Activated naive CD4-positive, alpha-beta T cell treated with anti-CD3 and anti-CD28 coated beads, Interleukin-2, amount 10 ng/mL, durations not matched to agents 7 days and 5 days (primary cell): ENCODE measurements at regions not wholly inside any gene's neighbourhood (a gene's known extent, or its start where the extent isn't known, plus 50 kb on each side); places are given as distances from the start of the nearest gene placed in this dataset.
"Not testable (repeated sequence)": the region's sequence is repeated elsewhere in the genome, so short reads cannot be mapped to it uniquely, and the experiment has no call there.

Experiments
- CTCF ChIA-PET: fragments of 350-600 bp; sonication (Branson Sonifier 250); formaldehyde crosslinking; loops from one replicate; lab custom pipeline; 2021; ENCODE audit warnings: antibody characterized with exemption; lab: Charles Lee
- DNase-seq: peaks from one replicate; pipeline ENCODE4 v3.0.0-alpha.2; 2020
- H3K27ac Mint-ChIP-seq: one replicate; pipeline ENCODE4 v1.8.0; 2021; ENCODE audit warnings: mild to moderate bottlenecking, moderate library complexity, mixed read lengths
- H3K27me3 Mint-ChIP-seq: one replicate; pipeline ENCODE4 v1.8.0; 2021; ENCODE audit warnings: mild to moderate bottlenecking, mixed read lengths
- H3K36me3 Mint-ChIP-seq: one replicate; pipeline ENCODE4 v1.8.0; 2021; ENCODE audit warnings: mixed read lengths
- H3K4me1 Mint-ChIP-seq: one replicate; pipeline ENCODE4 v1.8.0; 2021; ENCODE audit warnings: mixed read lengths
- H3K4me3 Mint-ChIP-seq: one replicate; pipeline ENCODE4 v1.8.0; 2021; ENCODE audit warnings: mild to moderate bottlenecking, moderate library complexity, mixed read lengths
- H3K9me3 Mint-ChIP-seq: one replicate; pipeline ENCODE4 v1.8.0; 2021; ENCODE audit warnings: mixed read lengths

- DNase-seq: no peak
- CTCF ChIA-PET: no interaction called here
- Mint-ChIP-seq H3K4me1 (no peaks in the 10 kb centered on the region), H3K36me3 (no peaks in the 10 kb centered on the region), H3K27me3 (no peaks in the 10 kb centered on the region), H3K27ac (no peak overlapping the region), H3K9me3 (peaks cover 5% of the 10 kb centered on the region), H3K4me3 (no peak overlapping the region)
These were observed 671.6 kb upstream of the SLIT2 start for GRCh38 chr4:19580095-19580494.

- H3K27me3 Mint-ChIP-seq: no peaks in the 10 kb centered on the region
- no peaks in the 10 kb centered on the region for H3K4me1 Mint-ChIP-seq
- peaks cover 5% of the 10 kb centered on the region for H3K9me3 Mint-ChIP-seq
- H3K27ac Mint-ChIP-seq: no peak overlapping the region
- no peaks in the 10 kb centered on the region for H3K36me3 Mint-ChIP-seq
- DNase-seq: no peak
- CTCF ChIA-PET: no interaction called here
- no peak overlapping the region for H3K4me3 Mint-ChIP-seq
These were observed 672.1 kb upstream of the SLIT2 start for GRCh38 chr4:19579608-19580007.

DNA sequence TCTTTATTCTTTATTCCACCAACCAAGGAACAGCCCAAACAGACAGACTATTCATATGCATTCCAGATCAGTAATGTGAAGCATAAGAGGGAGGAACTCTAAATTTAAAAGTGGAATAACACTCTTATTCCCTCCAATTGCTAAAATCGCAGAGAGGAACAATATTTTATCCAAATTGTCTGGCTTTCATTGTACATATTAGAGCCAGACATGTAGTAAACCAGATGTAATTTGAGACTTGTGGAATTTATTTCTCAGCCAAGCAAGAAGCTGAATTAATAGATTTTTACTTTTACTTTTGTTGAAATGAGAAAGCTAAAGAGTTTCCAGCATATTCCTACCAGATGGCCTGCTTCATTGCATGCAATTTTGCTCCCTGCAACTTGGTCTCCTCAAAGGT is 674.6 kb upstream of the SLIT2 start:
- CTCF ChIA-PET: no interaction called here

DNA sequence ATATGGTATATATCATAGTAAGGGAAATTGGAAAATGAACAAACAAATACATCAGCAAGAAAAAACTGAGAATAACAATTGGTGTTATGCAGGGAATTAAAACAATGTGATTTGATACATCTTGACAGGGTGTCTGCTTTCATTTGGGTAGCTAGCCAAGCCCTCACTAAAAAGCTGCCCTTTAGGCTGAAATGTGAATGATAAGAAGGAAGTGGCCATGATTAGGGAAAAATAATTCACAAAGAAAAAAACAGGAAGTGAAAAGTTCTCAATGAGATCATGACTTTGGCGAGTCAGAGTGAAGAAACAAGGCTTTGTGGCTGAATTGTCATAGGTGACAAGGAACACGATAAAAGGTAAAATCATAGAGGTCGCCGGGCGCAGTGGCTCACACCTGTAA is 675.8 kb upstream of the SLIT2 start:
- H3K4me1 Mint-ChIP-seq: no peaks in the 10 kb centered on the region
- DNase-seq: no peak
- H3K36me3 Mint-ChIP-seq: no peaks in the 10 kb centered on the region
- no peak overlapping the region for H3K27ac Mint-ChIP-seq
- H3K9me3 Mint-ChIP-seq: peaks cover 5% of the 10 kb centered on the region
- CTCF ChIA-PET: no interaction called here
- H3K27me3 Mint-ChIP-seq: no peaks in the 10 kb centered on the region
- no peak overlapping the region for H3K4me3 Mint-ChIP-seq

More for the DNA sequence above, 674.6 kb upstream of the SLIT2 start:
- Mint-ChIP-seq H3K36me3 (no peaks in the 10 kb centered on the region), H3K27ac (no peak overlapping the region), H3K4me1 (no peaks in the 10 kb centered on the region), H3K9me3 (peaks cover 5% of the 10 kb centered on the region), H3K4me3 (no peak overlapping the region), H3K27me3 (no peaks in the 10 kb centered on the region)
- no peak for DNase-seq

DNA sequence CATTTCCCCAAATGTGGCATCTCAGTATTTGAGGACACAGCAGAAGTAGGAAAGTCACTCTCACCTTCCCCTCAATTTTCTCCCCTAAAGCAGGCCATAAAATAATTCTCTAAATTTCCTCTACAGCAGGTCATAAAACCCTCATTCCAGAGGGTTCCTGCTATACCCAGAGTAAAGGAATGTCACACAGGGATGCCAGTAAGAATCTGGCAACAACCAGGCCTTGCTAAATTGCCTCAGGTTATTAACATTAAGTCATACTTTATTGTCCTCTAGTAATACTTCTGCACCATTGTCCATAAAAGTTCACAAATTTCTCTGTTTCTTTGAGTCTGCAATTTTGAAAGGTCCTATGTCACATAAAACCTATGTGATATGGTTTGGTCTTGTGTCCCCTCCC is 685.7 kb upstream of the SLIT2 start:
- Mint-ChIP-seq H3K9me3 (peaks cover 9% of the 10 kb centered on the region), H3K27me3 (no peaks in the 10 kb centered on the region), H3K4me3 (no peak overlapping the region), H3K4me1 (no peaks in the 10 kb centered on the region), H3K36me3 (no peaks in the 10 kb centered on the region), H3K27ac (no peak overlapping the region)
- DNase-seq: no peak
- CTCF ChIA-PET: no interaction called here

- CTCF ChIA-PET: no interaction called here
- no peaks in the 10 kb centered on the region for H3K4me1 Mint-ChIP-seq
These were observed 689.2 kb upstream of the SLIT2 start for GRCh38 chr4:19562456-19562855.

DNA sequence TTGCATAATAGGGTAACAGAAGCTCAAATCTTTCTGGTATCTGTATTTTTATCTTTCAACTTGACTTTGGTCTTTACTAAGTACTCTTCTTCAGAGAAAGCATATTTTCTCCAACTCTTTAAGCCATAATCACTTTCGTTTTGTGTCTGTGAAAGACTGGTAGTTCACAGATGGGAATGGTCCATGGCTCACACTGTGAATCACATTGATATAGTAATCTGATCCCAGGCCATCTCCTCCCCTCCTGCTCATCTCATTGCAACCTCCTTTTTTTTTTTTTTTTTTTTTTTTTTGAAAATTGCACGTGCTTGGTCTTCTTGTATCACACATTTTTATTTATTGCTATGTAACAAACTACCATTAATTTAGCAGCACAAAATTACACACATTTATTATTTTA is 694.5 kb upstream of the SLIT2 start:
- H3K36me3 Mint-ChIP-seq: no peaks in the 10 kb centered on the region
- no peak for DNase-seq
- CTCF ChIA-PET: no interaction called here
- no peak overlapping the region for H3K4me3 Mint-ChIP-seq
- no peaks in the 10 kb centered on the region for H3K4me1 Mint-ChIP-seq
- no peaks in the 10 kb centered on the region for H3K27me3 Mint-ChIP-seq
- H3K9me3 Mint-ChIP-seq: peaks cover 13% of the 10 kb centered on the region
- H3K27ac Mint-ChIP-seq: no peak overlapping the region

More at GRCh38 chr4:19562456-19562855, 689.2 kb upstream of the SLIT2 start:
- Mint-ChIP-seq H3K27ac (no peak overlapping the region), H3K36me3 (no peaks in the 10 kb centered on the region), H3K9me3 (peaks cover 13% of the 10 kb centered on the region), H3K4me3 (no peak overlapping the region), H3K27me3 (no peaks in the 10 kb centered on the region)
- no peak for DNase-seq

DNA sequence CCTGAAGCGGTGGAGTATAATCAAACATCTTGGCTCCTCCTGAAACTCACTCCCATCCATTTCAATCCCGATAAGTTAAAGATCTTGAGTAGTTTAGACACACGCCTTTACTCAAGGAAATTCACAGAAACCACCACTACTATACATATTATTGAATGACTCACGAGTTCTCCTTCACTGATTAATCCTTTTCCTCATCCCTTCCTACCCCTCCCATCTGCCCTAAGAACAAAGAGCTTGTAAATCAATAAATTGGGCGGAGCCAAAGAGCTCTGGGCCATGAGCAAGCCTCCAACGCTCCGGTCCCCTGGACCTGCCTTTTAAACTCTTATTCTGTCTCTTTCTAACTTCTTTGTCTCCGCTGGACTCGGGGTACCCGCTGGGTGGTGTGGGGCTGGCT is 695.4 kb upstream of the SLIT2 start:
- H3K27me3 Mint-ChIP-seq, CTCF ChIA-PET, DNase-seq, H3K27ac Mint-ChIP-seq, H3K4me1 Mint-ChIP-seq, H3K36me3 Mint-ChIP-seq, H3K4me3 Mint-ChIP-seq: not testable (repeated sequence)
- H3K9me3 Mint-ChIP-seq: peaks cover 13% of the 10 kb centered on the region

DNA sequence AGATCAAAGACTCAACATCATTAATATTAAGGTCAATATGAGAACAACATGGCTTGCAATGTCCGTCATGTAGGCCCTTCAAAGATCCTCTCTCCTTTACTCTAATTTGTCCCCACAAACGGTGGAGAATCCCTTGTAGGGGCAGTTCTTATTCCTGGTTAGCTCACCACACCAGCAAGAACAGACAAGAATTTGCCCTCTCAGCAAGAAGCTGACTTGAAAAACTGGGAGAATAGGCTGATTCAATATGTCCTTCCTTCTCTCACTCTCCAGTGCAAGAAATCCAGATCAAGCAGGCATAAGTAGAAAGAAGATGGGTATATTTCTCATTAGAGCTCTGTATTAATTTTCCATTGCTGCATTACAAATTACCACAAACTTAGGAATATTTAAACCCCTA is 704.2 kb upstream of the SLIT2 start:
- no peaks in the 10 kb centered on the region for H3K27me3 Mint-ChIP-seq
- no peaks in the 10 kb centered on the region for H3K4me1 Mint-ChIP-seq
- no peak overlapping the region for H3K27ac Mint-ChIP-seq
- no peak overlapping the region for H3K4me3 Mint-ChIP-seq
- no peak for DNase-seq
- H3K9me3 Mint-ChIP-seq: peaks cover 2% of the 10 kb centered on the region
- no peaks in the 10 kb centered on the region for H3K36me3 Mint-ChIP-seq
- CTCF ChIA-PET: no interaction called here

GRCh38 chr4:19544446-19545125 is 707.1 kb upstream of the SLIT2 start:
- H3K36me3 Mint-ChIP-seq: no peaks in the 10 kb centered on the region
- H3K4me3 Mint-ChIP-seq: no peak overlapping the region
- no peak overlapping the region for H3K27ac Mint-ChIP-seq
- no peak for DNase-seq
- no peaks in the 10 kb centered on the region for H3K9me3 Mint-ChIP-seq
- CTCF ChIA-PET: no interaction called here
- H3K27me3 Mint-ChIP-seq: no peaks in the 10 kb centered on the region
- no peaks in the 10 kb centered on the region for H3K4me1 Mint-ChIP-seq

- Mint-ChIP-seq H3K4me1 (no peaks in the 10 kb centered on the region), H3K9me3 (peaks cover 3% of the 10 kb centered on the region), H3K36me3 (no peaks in the 10 kb centered on the region), H3K27me3 (no peaks in the 10 kb centered on the region), H3K27ac (no peak overlapping the region), H3K4me3 (no peak overlapping the region)
- CTCF ChIA-PET: no interaction called here
- DNase-seq: no peak
These were observed 710.7 kb upstream of the SLIT2 start for GRCh38 chr4:19540859-19541540.

DNA sequence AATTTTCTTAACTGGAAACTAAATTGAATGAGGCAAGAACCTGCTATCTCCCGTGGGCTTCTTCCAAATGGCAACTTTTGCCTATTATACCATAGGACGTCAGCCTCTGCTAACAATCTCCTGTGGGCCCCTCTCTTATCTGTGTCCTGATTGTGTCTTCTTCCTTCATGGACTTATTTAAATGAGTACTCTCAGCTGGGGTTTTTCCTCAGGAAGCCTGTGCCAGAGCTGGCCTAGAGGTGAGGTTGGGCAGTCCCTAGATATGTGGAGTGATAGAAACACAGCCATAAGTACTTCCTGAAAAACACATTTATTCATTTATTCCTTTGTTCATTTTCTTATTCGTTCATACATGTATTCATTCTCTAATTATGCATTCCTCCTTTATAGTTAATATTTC is 712.5 kb upstream of the SLIT2 start:
- Mint-ChIP-seq H3K27ac (no peak overlapping the region), H3K27me3 (no peaks in the 10 kb centered on the region), H3K4me1 (no peaks in the 10 kb centered on the region), H3K4me3 (no peak overlapping the region), H3K36me3 (no peaks in the 10 kb centered on the region), H3K9me3 (peaks cover 3% of the 10 kb centered on the region)
- CTCF ChIA-PET: no interaction called here
- peak; percentile 18 for DNase-seq

DNA sequence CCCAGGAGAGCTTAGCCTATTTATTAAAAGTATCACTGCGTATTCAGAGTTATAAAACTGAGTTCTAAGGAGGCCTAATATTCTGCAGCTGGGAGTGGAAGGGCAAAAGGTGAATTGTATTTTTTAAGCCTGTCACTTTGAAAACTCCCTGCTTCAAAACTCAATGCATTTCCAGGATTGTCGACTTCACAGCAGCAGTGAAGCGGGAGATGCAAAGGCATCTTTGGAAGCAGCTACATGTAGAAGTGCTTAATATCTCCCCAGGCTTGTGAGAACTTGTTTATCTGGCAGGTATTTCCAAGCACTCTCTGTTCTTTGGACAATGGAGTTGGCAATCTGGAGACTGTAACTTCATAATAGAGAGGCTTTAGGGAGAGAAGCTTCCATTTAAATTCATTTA is 717.5 kb upstream of the SLIT2 start:
- no peak overlapping the region for H3K4me3 Mint-ChIP-seq
- H3K9me3 Mint-ChIP-seq: peaks cover 4% of the 10 kb centered on the region
- no peaks in the 10 kb centered on the region for H3K27me3 Mint-ChIP-seq
- no peaks in the 10 kb centered on the region for H3K4me1 Mint-ChIP-seq
- DNase-seq: no peak
- H3K36me3 Mint-ChIP-seq: no peaks in the 10 kb centered on the region
- CTCF ChIA-PET: no interaction called here
- H3K27ac Mint-ChIP-seq: no peak overlapping the region

GRCh38 chr4:19531906-19532848 is 719.5 kb upstream of the SLIT2 start:
- no peaks in the 10 kb centered on the region for H3K36me3 Mint-ChIP-seq
- no peaks in the 10 kb centered on the region for H3K4me1 Mint-ChIP-seq
- no peak for DNase-seq
- peaks cover 2% of the 10 kb centered on the region for H3K9me3 Mint-ChIP-seq
- no peak overlapping the region for H3K27ac Mint-ChIP-seq
- CTCF ChIA-PET: no interaction called here
- no peaks in the 10 kb centered on the region for H3K27me3 Mint-ChIP-seq
- no peak overlapping the region for H3K4me3 Mint-ChIP-seq
